GM18511 (cell line): ENCODE measurements at regions not wholly inside any gene's neighbourhood (a gene's known extent, or its start where the extent isn't known, plus 50 kb on each side); places are given as distances from the start of the nearest gene placed in this dataset.

ENCODE experiments used
- ATAC-seq: cut with Tn5 transposase; IDR thresholded peaks from one replicate; pipeline ENCODE4 v1.9.1; 2021; ENCODE audit warnings: mild to moderate bottlenecking, moderate library complexity; ENCODE audit not compliant: unreplicated experiment

DNA sequence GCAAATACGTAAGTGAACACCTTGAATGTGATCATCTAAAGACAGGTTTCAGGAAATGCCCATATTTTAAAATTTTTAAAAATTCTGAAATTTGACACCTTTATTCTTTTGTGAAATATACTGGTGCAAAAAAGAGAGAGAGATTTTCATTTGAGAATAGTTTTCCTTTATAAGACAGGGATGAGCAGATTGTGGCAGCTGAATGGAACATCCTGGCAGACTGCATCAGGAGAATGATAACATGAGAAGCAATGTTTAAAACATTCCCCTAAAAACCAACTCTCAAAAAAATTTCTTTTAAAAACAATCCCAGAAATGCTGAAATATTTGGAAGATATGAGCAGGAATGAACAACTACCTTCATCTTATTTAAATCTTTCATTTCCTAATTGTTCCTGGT is 744.8 kb upstream of the ID2 start:
- no peak for ATAC-seq

DNA sequence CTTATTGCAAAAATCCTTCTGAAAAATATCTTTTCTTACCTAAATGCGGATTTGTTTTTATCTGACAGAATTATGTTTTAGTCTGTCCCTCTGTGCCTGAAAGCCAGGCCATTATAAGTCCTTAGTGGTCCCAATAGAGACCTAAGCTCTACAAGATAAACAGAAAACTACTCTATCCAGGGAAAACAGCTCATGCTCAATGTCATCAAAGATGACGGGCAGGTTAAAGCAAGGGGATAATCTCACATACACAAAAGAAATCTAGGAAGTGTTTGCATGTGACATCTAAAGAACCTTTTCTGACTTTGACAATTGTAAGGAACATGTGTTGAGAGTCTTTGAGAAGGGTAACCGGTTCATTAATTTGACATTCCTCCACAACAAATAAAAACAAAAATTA is 741.1 kb upstream of the ID2 start:
- ATAC-seq, result no peak

DNA sequence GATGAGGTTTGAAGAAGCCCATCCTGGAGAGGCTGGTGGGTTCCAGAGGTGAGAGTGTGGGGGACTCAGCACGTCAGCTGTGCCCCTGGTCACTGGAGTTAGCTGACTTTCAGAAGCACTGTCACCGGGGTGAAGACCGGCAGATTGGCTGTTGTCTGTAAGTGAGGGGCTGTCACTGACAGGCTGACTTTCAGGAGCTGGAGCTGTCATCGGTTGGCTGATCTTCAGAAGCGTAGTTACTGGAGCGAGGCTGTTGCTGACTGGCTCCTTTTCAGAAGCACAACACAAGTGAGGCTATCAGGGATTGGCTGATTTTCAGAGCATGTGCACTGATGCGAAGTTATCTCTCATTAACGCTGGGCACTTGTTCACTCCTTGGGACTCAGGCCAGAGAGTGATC is 738.4 kb upstream of the ID2 start:
- no peak for ATAC-seq

GRCh38 chr2:7945026-7945425 is 736.8 kb upstream of the ID2 start:
- no peak for ATAC-seq

GRCh38 chr2:7950035-7950612 is 731.7 kb upstream of the ID2 start:
- ATAC-seq, result no peak

DNA sequence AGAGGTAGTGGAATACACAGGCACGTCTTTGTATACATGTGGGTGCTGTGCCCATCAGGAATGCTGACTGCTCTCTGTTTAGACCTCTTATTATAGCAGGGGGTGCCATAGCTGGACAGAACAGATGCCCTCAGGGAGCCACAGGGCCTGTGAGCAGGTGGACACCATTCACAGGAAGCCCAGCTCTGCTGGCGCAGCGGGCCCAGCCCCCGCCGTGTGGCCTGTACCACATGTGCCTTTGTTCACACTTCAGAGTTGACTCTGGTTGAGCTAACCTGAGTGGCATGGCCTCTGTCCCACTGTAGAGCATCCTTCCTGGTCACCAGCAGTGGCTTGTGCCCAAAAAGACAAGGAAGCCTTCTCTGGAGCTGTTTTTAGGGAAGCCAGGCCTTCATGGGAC is 730.9 kb upstream of the ID2 start:
- no peak for ATAC-seq

DNA sequence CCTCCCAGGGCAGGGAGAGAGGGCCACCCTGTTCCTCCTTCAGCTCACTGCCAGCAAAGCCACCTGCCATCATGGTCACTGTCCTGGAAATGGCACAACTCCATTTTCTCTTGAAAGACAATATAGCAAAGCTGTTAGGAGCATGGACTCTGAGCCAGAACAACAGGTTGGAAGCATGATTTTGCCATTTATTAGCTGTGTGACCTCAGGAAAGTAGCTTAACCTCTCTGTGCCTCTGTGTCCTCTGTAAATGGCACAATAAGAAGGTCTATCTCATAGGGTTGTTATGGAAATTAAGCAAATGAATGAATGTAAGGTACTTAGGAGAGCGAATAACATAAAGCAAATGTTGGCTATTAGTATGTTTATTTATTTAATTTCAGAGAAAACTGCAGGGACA is 730.4 kb upstream of the ID2 start:
- ATAC-seq, result no peak

- no peak for ATAC-seq
Observed at GRCh38 chr2:7952046-7952745, 729.7 kb upstream of the ID2 start.

- ATAC-seq, result no peak
Observed at GRCh38 chr2:7953195-7953594, 728.7 kb upstream of the ID2 start.

DNA sequence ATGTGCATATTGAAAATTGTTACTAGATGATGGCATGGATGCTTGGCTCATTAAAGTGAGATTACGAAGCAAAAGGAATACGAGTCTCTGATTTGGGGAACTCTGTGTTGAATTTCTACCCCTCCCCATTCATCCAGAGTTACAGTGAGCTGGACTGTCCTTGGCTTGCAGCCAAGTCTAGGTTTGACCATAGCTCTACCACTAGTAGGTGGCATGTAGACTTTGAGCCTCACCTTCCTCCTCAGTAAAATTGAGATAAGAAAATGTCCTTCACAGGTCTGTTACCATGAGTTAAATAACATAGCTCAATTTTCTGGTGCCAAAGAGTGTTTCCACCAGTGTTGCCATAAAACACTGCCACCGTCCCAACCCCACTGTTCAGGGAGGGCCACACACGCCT is 727.6 kb upstream of the ID2 start:
- ATAC-seq, result no peak

DNA sequence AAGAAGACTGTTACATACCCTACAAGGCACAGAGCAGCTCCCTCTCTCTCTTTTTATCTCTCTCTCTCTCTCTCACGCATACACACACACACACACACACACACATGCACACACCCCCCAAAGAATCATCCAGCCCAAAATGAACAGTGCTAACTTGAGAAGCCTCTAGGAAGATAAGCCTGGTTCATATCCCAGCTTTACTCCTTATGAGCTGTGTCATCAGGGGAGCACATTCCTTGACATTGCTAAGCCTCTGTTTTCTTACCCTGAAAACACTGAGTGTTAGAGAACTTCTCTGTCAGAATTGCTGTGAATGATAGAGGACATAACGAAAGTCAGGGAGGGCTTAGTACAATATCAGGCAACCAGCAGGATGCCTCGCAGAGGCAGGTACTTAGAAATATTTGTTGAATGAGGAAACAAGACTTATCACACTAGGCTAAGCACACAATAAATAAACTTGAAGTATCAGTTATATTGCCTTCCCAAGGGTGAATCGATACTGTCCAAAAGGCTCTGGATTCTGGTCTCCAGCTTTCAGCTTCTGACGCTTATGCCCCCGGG is 725.6 kb upstream of the ID2 start:
- ATAC-seq, result no peak

- no peak for ATAC-seq
Observed at GRCh38 chr2:7961550-7961949, 720.3 kb upstream of the ID2 start.

DNA sequence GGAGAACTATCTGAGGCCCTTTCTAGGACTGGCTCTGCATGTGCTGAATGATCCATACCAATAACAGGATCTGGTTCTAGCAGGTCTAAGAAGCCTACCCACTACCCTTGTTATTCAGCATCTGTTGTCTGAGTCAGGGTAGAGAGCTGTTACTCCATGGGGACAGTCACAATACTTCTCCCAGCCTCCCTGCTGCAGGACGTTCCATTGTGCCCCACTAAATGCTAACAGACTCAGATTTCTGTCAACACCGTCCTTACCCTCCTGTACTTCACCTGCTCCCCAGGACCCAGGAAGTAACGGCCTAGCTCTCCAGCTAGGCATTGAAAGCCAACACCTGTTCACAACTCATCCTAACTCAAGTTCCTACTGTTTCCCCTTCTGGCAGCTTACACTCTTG is 719.7 kb upstream of the ID2 start:
- no peak for ATAC-seq

- ATAC-seq, result no peak
Observed at GRCh38 chr2:7963787-7964186, 718.1 kb upstream of the ID2 start.

DNA sequence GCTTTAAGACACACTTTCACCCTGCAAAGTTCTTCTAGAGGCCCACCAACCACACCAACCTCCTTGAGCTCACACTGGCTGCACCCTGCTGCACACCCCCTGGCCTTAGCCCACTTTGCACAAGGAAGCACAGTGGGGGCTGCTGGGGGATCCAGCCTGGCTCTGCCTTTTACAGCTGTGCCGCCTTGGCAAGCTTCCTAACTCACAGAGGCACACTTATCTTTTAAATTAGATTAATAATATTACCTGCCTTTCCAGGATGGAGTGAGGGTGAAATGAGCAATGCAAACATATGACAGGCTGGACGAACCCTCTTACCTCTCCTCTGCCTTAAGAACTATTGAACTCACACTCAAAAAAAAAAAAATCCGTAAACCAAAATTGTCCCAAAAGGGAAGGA is 715.8 kb upstream of the ID2 start:
- no peak for ATAC-seq

DNA sequence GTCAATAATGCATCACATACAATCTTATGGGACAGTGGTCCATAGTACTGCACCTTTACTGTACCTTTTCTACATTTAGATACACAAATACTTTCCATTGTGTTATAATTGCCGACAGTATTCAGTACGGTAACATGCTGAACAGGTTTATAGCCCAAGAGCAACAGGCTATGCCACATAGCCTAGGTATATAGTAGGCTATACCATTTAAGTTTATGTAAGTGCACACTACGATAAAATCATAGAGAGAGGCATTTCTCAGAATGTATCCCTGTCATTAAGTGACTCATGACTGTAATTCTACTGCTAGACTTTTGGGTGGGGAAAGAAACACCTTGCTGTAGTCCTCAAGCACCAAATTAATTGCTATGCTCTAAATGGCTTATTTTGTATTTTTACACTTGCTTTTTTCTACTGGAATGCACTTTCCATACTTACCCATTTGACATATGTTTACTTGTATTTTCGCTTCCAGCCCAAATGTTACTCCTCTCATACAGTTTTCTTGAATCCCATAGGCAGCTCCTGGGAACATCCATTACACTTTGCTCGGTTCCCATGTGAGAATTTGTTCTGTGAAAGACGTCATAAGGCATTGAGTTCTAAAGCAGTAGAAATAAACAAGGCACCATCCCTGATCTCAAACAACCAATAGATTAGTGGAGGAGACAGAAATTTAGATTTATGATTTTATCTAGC is 714.0 kb upstream of the ID2 start:
- no peak for ATAC-seq

DNA sequence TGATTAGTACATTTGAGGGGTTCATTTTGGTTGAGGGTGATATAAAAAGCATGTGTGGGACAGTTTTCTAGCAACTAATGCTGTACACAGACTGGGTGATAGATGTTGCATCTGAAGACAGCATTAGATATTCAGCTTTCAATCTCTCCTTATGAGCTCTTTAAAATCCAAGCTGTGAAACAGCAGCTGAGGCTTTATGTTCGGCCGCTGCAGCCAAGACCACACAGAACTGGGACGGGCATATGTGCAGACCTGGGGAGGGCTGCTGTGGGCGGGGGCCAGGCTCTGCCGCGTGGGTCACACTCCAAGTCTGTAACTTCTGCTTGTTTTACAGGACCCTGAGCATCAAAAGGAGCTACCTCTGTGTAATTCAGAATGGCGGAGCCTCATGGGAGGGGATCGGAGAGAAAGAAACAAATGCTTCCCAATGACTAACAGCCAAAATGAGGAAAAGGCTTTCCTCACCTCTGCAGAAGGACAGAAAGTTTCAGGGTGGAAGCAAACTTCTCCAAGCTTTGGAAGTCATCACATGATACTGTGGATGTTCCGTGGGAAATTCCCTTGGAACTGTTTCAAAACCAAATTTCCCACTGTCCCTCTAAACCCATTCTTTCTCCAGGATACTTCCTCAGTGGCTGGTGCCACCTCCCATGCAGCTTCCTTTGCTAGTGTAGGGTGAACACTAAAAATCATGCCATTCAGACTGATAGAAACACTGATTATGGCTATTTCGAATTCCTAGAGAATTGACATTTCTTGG is 711.9 kb upstream of the ID2 start:
- no peak for ATAC-seq

- ATAC-seq, result no peak
Observed at GRCh38 chr2:7971248-7971647, 710.6 kb upstream of the ID2 start.

GRCh38 chr2:7971841-7972240 is 710.0 kb upstream of the ID2 start:
- no peak for ATAC-seq

- no peak for ATAC-seq
Observed at GRCh38 chr2:7972670-7973069, 709.2 kb upstream of the ID2 start.

- no peak for ATAC-seq
Observed at GRCh38 chr2:7973801-7974480, 707.9 kb upstream of the ID2 start.
